Vagina (tissue), 2 donors: ENCODE measurements at regions not wholly inside any gene's neighbourhood (a gene's known extent, or its start where the extent isn't known, plus 50 kb on each side); places are given as distances from the start of the nearest gene placed in this dataset.

Experiments used
- DNase-seq, 2 donors: peaks; one replicate each; pipeline ENCODE4 v3.0.0-alpha.2; 2017; ENCODE audit errors: extremely low spot score in 2 of 2
- H3K27ac ChIP-seq: fragments of 200-600 bp; sonication (generic); one replicate; pipeline ENCODE4 v1.5.1; 2019
- H3K27me3 ChIP-seq: fragments of 200-600 bp; sonication (generic); one replicate; pipeline ENCODE4 v1.5.1; 2019
- H3K36me3 ChIP-seq, 2 donors: fragments of 200-600 bp; sonication (generic); one replicate each; pipeline ENCODE4 v1.5.1; 2017 to 2019
- H3K4me1 ChIP-seq: fragments of 200-600 bp; sonication (generic); one replicate; pipeline ENCODE4 v1.5.1; 2019
- H3K4me3 ChIP-seq, 2 donors: fragments of 200-600 bp; sonication (generic); 1 replicate in 1 of 2; 2 replicates in 1 of 2; pipeline ENCODE4 v1.5.1; 2016 to 2019
- H3K9me3 ChIP-seq: fragments of 200-600 bp; sonication (generic); one replicate; pipeline ENCODE4 v1.5.1; 2019
- POLR2A ChIP-seq, 2 donors: fragments of 450-650 bp; IDR thresholded peaks; one replicate each; pipeline ENCODE4 v1.6.1; 2017; ENCODE audit warnings: antibody characterized with exemption in 2 of 2, mild to moderate bottlenecking in 2 of 2, moderate library complexity in 2 of 2
- POLR2AphosphoS5 ChIP-seq, 2 donors: sonication (generic); formaldehyde crosslinking; IDR thresholded peaks; one replicate each; pipeline ENCODE4 v1.9.0; 2017; ENCODE audit warnings: antibody characterized with exemption in 2 of 2, mild to moderate bottlenecking in 2 of 2, low read depth in 1 of 2; ENCODE audit not compliant: insufficient read depth in 1 of 2
- intact Hi-C: fragments of 100-400 bp; cut with DNase I; formaldehyde crosslinking; loops from one replicate; pipeline ENCODE4 v1.15.1; 2023
- TF ChIP-seq, protein P1 (sequence below), 3 experiments: fragments of 450-650 bp in 2 of 3; fragments of 200-600 bp in 1 of 3; sonication (generic) in 1 of 3; IDR thresholded peaks; one replicate each; pipeline ENCODE4 v1.5.1; 2017 to 2019; ENCODE audit warnings: antibody characterized with exemption in 3 of 3, mild to moderate bottlenecking in 2 of 3, moderate library complexity in 2 of 3

DNA sequence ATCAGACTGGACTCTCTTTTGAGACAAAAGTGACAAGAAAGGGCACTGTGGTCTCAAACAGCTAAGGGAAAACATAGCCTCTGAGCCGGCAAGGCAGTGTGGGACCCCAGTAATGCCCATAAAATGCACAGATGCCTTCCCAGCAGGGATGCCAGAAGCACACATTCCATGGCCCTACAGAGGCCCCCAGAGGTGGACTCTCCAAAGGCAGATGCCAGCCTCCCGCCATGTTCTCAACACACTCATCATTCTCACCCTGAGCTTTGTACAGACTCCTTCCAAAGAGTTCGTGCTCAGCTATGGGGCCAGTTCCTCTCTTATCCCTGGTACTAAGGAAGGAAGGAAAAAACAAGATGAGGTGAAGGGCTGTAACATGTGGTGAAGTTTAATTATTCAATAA, 67.1 kb upstream of the ATP12A start:
- DNase-seq: no peak
- intact Hi-C loops: no loop called here
- H3K27ac ChIP-seq: no peak overlapping the region
- H3K27me3 ChIP-seq: no peaks in the 10 kb centered on the region
- no peaks in the 10 kb centered on the region for H3K36me3 ChIP-seq
- H3K4me3 ChIP-seq: no peak overlapping the region
- no peaks in the 10 kb centered on the region for H3K9me3 ChIP-seq
- TF ChIP-seq POLR2AphosphoS5 (IDR thresholded peaks at IDR 0.05; ENCODE audit: insufficient read depth in 1 of 2, low read depth in 1 of 2) (no peak), POLR2A (IDR thresholded peaks at IDR 0.05) (no peak)
- TF ChIP-seq, protein P1, sequence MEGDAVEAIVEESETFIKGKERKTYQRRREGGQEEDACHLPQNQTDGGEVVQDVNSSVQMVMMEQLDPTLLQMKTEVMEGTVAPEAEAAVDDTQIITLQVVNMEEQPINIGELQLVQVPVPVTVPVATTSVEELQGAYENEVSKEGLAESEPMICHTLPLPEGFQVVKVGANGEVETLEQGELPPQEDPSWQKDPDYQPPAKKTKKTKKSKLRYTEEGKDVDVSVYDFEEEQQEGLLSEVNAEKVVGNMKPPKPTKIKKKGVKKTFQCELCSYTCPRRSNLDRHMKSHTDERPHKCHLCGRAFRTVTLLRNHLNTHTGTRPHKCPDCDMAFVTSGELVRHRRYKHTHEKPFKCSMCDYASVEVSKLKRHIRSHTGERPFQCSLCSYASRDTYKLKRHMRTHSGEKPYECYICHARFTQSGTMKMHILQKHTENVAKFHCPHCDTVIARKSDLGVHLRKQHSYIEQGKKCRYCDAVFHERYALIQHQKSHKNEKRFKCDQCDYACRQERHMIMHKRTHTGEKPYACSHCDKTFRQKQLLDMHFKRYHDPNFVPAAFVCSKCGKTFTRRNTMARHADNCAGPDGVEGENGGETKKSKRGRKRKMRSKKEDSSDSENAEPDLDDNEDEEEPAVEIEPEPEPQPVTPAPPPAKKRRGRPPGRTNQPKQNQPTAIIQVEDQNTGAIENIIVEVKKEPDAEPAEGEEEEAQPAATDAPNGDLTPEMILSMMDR (IDR thresholded peaks at IDR 0.05): no peak
- H3K4me1 ChIP-seq: no peaks in the 10 kb centered on the region

DNA sequence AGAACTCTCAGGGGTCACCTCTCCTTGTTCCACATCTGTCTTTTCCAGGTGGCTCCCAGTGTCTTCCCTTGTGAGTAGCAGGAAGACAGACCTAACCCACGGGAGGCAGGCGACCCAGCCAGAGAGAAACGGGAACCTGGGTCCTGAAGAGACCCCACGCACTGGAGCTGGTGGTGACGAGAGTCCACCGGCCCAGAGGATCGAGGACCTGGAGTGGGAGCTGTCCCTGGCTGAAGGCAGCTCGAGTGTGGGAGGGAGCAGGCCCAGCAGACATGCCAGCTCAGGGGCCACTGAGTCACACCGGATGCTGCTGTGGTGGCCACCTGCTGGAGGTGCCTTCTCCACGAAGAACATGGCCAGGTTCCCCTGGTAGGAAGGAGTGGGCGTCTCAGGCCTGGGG, 66.5 kb upstream of the ATP12A start:
- intact Hi-C loops: no loop called here
- no peak overlapping the region for H3K27ac ChIP-seq
- H3K4me1 ChIP-seq: no peaks in the 10 kb centered on the region
- TF ChIP-seq, protein P1 (IDR thresholded peaks at IDR 0.05): no peak
- TF ChIP-seq POLR2AphosphoS5 (IDR thresholded peaks at IDR 0.05; ENCODE audit: insufficient read depth in 1 of 2, low read depth in 1 of 2) (no peak), POLR2A (IDR thresholded peaks at IDR 0.05) (no peak)
- no peaks in the 10 kb centered on the region for H3K27me3 ChIP-seq
- no peaks in the 10 kb centered on the region for H3K9me3 ChIP-seq
- DNase-seq: peak in 1 of 2 donors; percentile 80
- no peak overlapping the region for H3K4me3 ChIP-seq
- no peaks in the 10 kb centered on the region for H3K36me3 ChIP-seq

DNA sequence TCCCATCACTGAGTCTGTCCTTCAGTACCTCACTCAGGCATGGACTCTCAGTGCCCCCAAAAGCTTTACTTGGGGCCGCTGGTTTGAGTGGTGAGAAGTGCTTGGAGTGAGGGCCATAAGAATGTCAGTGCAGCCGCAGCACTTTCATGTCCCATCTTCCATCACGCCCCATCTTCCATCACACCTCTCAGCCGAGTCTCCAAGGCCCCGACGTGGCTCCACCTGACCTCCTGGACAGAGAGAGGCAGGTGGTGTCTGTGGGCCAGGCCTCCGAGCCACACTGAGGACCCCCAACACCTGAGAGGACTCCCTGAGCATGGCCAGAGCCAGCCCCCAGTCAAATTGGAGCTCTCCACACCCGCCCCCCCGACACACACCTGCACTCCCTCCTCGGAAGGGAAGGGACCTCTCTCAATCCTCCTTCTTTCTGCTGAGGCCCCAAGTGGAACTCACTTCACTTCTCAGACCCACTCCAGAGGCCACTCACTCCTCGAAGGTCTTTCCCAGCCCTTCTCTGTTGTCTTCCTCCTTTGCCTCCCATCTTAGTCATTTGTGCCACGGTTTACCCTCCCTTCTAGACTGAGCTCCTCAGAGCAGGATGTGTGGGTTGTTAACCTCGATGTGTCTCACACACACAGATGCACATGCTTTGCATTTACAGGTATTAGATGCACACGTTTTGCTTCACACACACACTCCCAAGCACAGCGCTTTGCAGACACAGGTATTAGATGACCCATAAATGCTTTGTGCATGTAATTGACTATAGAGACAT, 65.7 kb upstream of the ATP12A start:
- TF ChIP-seq, protein P1 (IDR thresholded peaks at IDR 0.05): no peak
- no peak for TF ChIP-seq POLR2AphosphoS5 (IDR thresholded peaks at IDR 0.05; ENCODE audit: insufficient read depth in 1 of 2, low read depth in 1 of 2)
- Histone ChIP-seq H3K27ac (no peak overlapping the region), H3K36me3 (no peaks in the 10 kb centered on the region), H3K4me1 (no peaks in the 10 kb centered on the region), H3K4me3 (no peak overlapping the region), H3K9me3 (no peaks in the 10 kb centered on the region), H3K27me3 (no peaks in the 10 kb centered on the region)
- no peak for DNase-seq
- intact Hi-C loops: no loop called here

DNA sequence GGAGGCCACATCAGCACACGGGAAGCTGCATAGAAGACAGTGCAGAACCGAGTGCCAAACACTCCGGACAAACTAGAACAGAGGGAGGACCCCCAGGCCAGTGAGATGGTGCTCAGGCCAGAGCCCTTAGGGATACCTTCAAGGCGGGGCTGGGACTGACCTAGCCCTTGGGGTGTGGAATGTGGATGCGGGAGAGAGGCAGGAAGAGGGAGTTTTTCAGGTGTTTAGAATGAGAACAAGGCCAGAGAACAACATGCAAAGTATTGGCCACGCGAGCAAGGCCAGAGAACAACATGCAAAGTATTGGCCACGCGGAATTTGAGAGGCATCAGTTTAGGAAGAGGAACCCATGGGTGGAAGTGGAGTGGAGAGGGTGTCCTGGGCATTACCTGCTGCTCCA, 65.1 kb upstream of the ATP12A start:
- H3K4me1 ChIP-seq: no peaks in the 10 kb centered on the region
- no peak for DNase-seq
- no peaks in the 10 kb centered on the region for H3K27me3 ChIP-seq
- H3K9me3 ChIP-seq: no peaks in the 10 kb centered on the region
- no peak overlapping the region for H3K4me3 ChIP-seq
- TF ChIP-seq POLR2AphosphoS5 (IDR thresholded peaks at IDR 0.05; ENCODE audit: insufficient read depth in 1 of 2, low read depth in 1 of 2): no peak
- TF ChIP-seq, protein P1 (IDR thresholded peaks at IDR 0.05): no peak
- no peak for TF ChIP-seq POLR2A (IDR thresholded peaks at IDR 0.05)
- no peak overlapping the region for H3K27ac ChIP-seq
- intact Hi-C loops: no loop called here
- H3K36me3 ChIP-seq: no peaks in the 10 kb centered on the region

DNA sequence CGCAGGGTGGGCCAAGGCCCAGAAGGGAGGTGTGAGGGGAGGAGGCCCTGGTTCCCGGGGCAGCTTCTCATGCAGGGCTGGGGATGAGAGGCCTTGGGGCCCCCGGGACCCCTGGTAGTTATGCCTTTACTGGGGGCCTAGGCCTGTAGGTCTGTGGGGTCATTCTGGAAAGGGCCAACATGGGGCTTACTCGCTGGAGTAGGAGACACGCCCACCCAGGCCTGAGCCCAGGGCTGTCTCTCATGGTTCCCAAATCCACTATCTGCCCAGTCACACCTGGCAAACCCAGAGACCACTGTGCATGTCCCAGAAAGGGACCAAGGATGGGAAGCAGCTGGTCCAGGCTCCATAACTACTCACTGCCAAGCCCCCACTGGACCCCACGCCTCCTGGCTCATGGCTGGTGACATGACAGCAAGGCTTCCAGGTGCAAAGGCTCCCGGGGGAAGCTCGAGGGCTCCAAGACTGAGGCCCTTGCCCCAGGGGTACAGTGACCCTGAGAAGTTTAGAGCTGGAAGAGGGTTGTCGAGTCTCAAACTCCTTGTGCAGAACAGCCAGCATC, 64.2 kb upstream of the ATP12A start:
- Histone ChIP-seq H3K4me1 (no peaks in the 10 kb centered on the region), H3K27me3 (no peaks in the 10 kb centered on the region), H3K9me3 (no peaks in the 10 kb centered on the region), H3K4me3 (no peak overlapping the region), H3K27ac (no peak overlapping the region), H3K36me3 (no peaks in the 10 kb centered on the region)
- intact Hi-C loops: no loop called here
- TF ChIP-seq, protein P1 (IDR thresholded peaks at IDR 0.05): no peak
- TF ChIP-seq POLR2AphosphoS5 (IDR thresholded peaks at IDR 0.05; ENCODE audit: insufficient read depth in 1 of 2, low read depth in 1 of 2) (no peak), POLR2A (IDR thresholded peaks at IDR 0.05) (no peak)
- DNase-seq: peak in 1 of 2 donors; percentile 83
